Endothelial cell of umbilical vein (primary cell): ENCODE measurements at regions not wholly inside any gene's neighbourhood (a gene's known extent, or its start where the extent isn't known, plus 50 kb on each side); places are given as distances from the start of the nearest gene placed in this dataset.

Source experiments
- BruUV-seq: library from RNA; stranded (reverse); fragments of 400-500 nt; replicated peaks from 2 replicates; lab custom pipeline; 2021; lab: Mats Ljungman, UMichigan
- CTCF ChIA-PET: fragments of 300-600, 350-600 bp; sonication (Branson Sonifier 250); formaldehyde crosslinking; loops from one replicate; lab custom pipeline; 2021; ENCODE audit warnings: antibody characterized with exemption, inconsistent platforms; lab: Charles Lee
- POLR2A ChIA-PET: fragments of 300-600, 350-600 bp; sonication (Branson Sonifier 250); formaldehyde crosslinking; loops from one replicate; lab custom pipeline; 2021; ENCODE audit warnings: antibody characterized with exemption, inconsistent platforms; lab: Charles Lee
- DNase-seq: peaks from one replicate; pipeline ENCODE4 v3.0.0-alpha.2; 2011; ENCODE audit warnings: low read depth, low spot score
- FAIRE-seq: peaks from 2 replicates; lab custom pipeline; 2011; peaks lifted over from hg19 to GRCh38; lab: Jason Lieb, UNC
- H2AFZ ChIP-seq: 2 replicates; pipeline ENCODE4 v1.6.0; 2012; ENCODE audit warnings: low read depth, low read length, control low read depth, inconsistent platforms
- H3K27ac ChIP-seq: 2 replicates; pipeline ENCODE4 v1.5.1; 2011; ENCODE audit warnings: low read depth, mild to moderate bottlenecking, control low read depth, low read length, moderate library complexity; ENCODE audit not compliant: insufficient read depth
- H3K27me3 ChIP-seq, 2 experiments: 2 replicates each; pipeline versions ENCODE4 v1.6.0 to v1.6.1; 2011; ENCODE audit warnings: low read length in 2 of 2, mixed read lengths in 1 of 2; ENCODE audit not compliant: control insufficient read depth in 2 of 2, insufficient read depth in 2 of 2
- H3K36me3 ChIP-seq, 2 experiments: 2 replicates in 1 of 2; 3 replicates in 1 of 2; pipeline ENCODE4 v1.5.1; 2011; ENCODE audit warnings: low read length in 2 of 2, mild to moderate bottlenecking in 1 of 2, moderate library complexity in 1 of 2; ENCODE audit not compliant: control insufficient read depth in 2 of 2, insufficient read depth in 2 of 2; ENCODE audit errors: extremely low read depth in 1 of 2
- H3K4me1 ChIP-seq: 3 replicates; pipeline ENCODE4 v1.5.1; 2011; ENCODE audit warnings: mild to moderate bottlenecking, low read length; ENCODE audit not compliant: control insufficient read depth, insufficient read depth; ENCODE audit errors: extremely low read depth
- H3K4me2 ChIP-seq: 2 replicates; pipeline ENCODE4 v1.6.1; 2011; ENCODE audit warnings: low read length, control low read depth, mixed read lengths; ENCODE audit not compliant: insufficient read depth
- H3K4me3 ChIP-seq, 3 experiments: fragments of 200-600 bp in 1 of 3; sonication (generic), shearing (Covaris generic) in 1 of 3; replicated peaks in 1 of 3; 2 replicates each; pipeline ENCODE4 v1.5.1; 2011 to 2016; ENCODE audit warnings: control low read depth in 3 of 3, low read length in 3 of 3, mild to moderate bottlenecking in 2 of 3, inconsistent platforms in 1 of 3, low read depth in 1 of 3, moderate library complexity in 1 of 3; ENCODE audit not compliant: insufficient read depth in 1 of 3
- H3K79me2 ChIP-seq: 2 replicates; pipeline ENCODE4 v1.6.0; 2012; ENCODE audit warnings: low read length, inconsistent platforms; ENCODE audit not compliant: control insufficient read depth, insufficient read depth
- H3K9ac ChIP-seq: replicated peaks from 2 replicates; pipeline ENCODE3; 2011; ENCODE audit warnings: low read length, control low read depth; ENCODE audit not compliant: insufficient read depth; ENCODE audit errors: extremely low read depth
- H3K9me1 ChIP-seq: replicated peaks from 3 replicates; pipeline ENCODE4 v1.6.0; 2011; ENCODE audit warnings: mild to moderate bottlenecking, low read length; ENCODE audit not compliant: control insufficient read depth, insufficient read depth; ENCODE audit errors: extremely low read depth
- H3K9me3 ChIP-seq: replicated peaks from 2 replicates; pipeline ENCODE4 v1.5.1; 2012; ENCODE audit warnings: low read length, inconsistent platforms; ENCODE audit not compliant: control insufficient read depth, insufficient read depth
- H4K20me1 ChIP-seq: replicated peaks from 2 replicates; pipeline ENCODE3; 2011; ENCODE audit warnings: mild to moderate bottlenecking, low read length; ENCODE audit not compliant: control insufficient read depth, insufficient read depth; ENCODE audit errors: extremely low read depth
- CTCF ChIP-seq, 2 donors: IDR thresholded peaks; 1 replicate in 1 of 2; 2 replicates in 1 of 2; pipeline ENCODE4 v1.5.1; 2011; ENCODE audit warnings: low read length in 2 of 2, mild to moderate bottlenecking in 2 of 2, moderate library complexity in 2 of 2, control low read depth in 1 of 2, inconsistent platforms in 1 of 2, low read depth in 1 of 2; ENCODE audit not compliant: insufficient read depth in 1 of 2; ENCODE audit errors: extremely low read depth in 1 of 2
- EZH2 ChIP-seq: IDR thresholded peaks from 2 replicates; pipeline ENCODE4 v1.6.1; 2012; ENCODE audit warnings: borderline replicate concordance, low read depth, mild to moderate bottlenecking, moderate library complexity, low read length, inconsistent platforms; ENCODE audit not compliant: severe bottlenecking
- FOS ChIP-seq: IDR thresholded peaks from 2 replicates; pipeline ENCODE4 v1.6.1; 2011; ENCODE audit warnings: mild to moderate bottlenecking, low read length, moderate library complexity, borderline replicate concordance; ENCODE audit not compliant: insufficient read depth
- GATA2 ChIP-seq: IDR thresholded peaks from 2 replicates; pipeline ENCODE4 v1.7.0; 2011; ENCODE audit warnings: low read depth, mild to moderate bottlenecking, moderate library complexity, mixed read lengths, low read length; ENCODE audit not compliant: insufficient read length, insufficient read depth
- JUN ChIP-seq: IDR thresholded peaks from 2 replicates; pipeline ENCODE4 v1.6.1; 2011; ENCODE audit warnings: borderline replicate concordance, low read depth; ENCODE audit not compliant: insufficient read length, insufficient read depth
- MYC ChIP-seq: IDR thresholded peaks from one replicate; pipeline ENCODE4 v1.6.1; 2011; ENCODE audit warnings: mild to moderate bottlenecking, low read depth, low read length
- POLR2A ChIP-seq: IDR thresholded peaks from 2 replicates; pipeline ENCODE4 v1.6.1; 2012; ENCODE audit warnings: low read depth, mild to moderate bottlenecking, control low read depth, low read length
- POLR2AphosphoS5 ChIP-seq: IDR thresholded peaks from 2 replicates; pipeline ENCODE4 v1.6.1; 2012; ENCODE audit warnings: low read depth, mild to moderate bottlenecking, control low read depth, low read length, moderate library complexity; ENCODE audit not compliant: insufficient read depth
- dilution Hi-C: fragments of 300-500 bp; cut with MboI; formaldehyde crosslinking; loops from one replicate; pipeline ENCODE4 v1.15.0; 2019; ENCODE audit warnings: low sequenced_read_pairs; ENCODE audit not compliant: extremely low pct_ligation_motif_present
- intact Hi-C: fragments of 100-400 bp; cut with micrococcal nuclease; formaldehyde crosslinking; loops from one replicate; pipeline ENCODE4 v1.10.0; 2022
- TF ChIP-seq, protein P1 (sequence below): IDR thresholded peaks from 2 replicates; pipeline ENCODE4 v1.6.1; 2011; ENCODE audit not compliant: insufficient read depth, insufficient read length

GRCh38 chr16:85554114-85554888, 58.8 kb upstream of the GSE1 start:
- intact Hi-C loops: loop anchor here (2.0 kb wide), 1 partner anchor 56 kb away; no protein-coding TSS in a partner anchor
- FAIRE-seq: peak; percentile 90
- dilution Hi-C loops: no loop called here

GRCh38 chr16:85554889-85555718, 58.0 kb upstream of the GSE1 start:
- TF ChIP-seq GATA2 (no peak), MYC (no peak), CTCF (IDR thresholded peaks at IDR 0.05; ENCODE audit: extremely low read depth in 1 of 2, insufficient read depth in 1 of 2, low read depth in 1 of 2, low read length in 2 of 2) (no peak), POLR2AphosphoS5 (no peak), FOS (no peak), JUN (no peak), POLR2A (no peak), EZH2 (no peak)
- TF ChIP-seq, protein P1, sequence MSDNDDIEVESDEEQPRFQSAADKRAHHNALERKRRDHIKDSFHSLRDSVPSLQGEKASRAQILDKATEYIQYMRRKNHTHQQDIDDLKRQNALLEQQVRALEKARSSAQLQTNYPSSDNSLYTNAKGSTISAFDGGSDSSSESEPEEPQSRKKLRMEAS: no peak
- no TSS peak for BruUV-seq
- H3K79me2 ChIP-seq: no peaks in the 10 kb centered on the region
- no peaks in the 10 kb centered on the region for H4K20me1 ChIP-seq
- peaks cover 20% of the 10 kb centered on the region for H3K4me1 ChIP-seq
- peak overlapping the region; percentile 67 for H2AFZ ChIP-seq
- H3K27ac ChIP-seq: no peak overlapping the region
- H3K9ac ChIP-seq: peak overlapping the region; percentile 24
- intact Hi-C loops: loop anchor here (1.0 to 2.0 kb wide), 2 partner anchors 8 to 56 kb away; no protein-coding TSS in a partner anchor
- DNase-seq (peak; percentile 50), FAIRE-seq (no peak)
- no peaks in the 10 kb centered on the region for H3K9me3 ChIP-seq
- dilution Hi-C loops: no loop called here
- ChIA-PET POLR2A (no interaction called here), CTCF (interaction anchor here (0.6 to 4.8 kb wide), 7 partner anchors 9 to 281 kb away, joined by 3 to 30 read pairs (median 4); no protein-coding TSS in a partner anchor)
- no peaks in the 10 kb centered on the region for H3K27me3 ChIP-seq
- peak overlapping the region; percentile 29 to 78 (median 44) for H3K4me3 ChIP-seq
- no peaks in the 10 kb centered on the region for H3K36me3 ChIP-seq
- H3K9me1 ChIP-seq: no peaks in the 10 kb centered on the region
- peak overlapping the region; percentile 77 for H3K4me2 ChIP-seq

More at GRCh38 chr16:85554114-85554888, 58.8 kb upstream of the GSE1 start:
- Histone ChIP-seq H3K9me1 (no peaks in the 10 kb centered on the region), H3K9me3 (no peaks in the 10 kb centered on the region), H3K79me2 (no peaks in the 10 kb centered on the region), H4K20me1 (no peaks in the 10 kb centered on the region), H3K4me3 (peak overlapping the region; percentile 29 to 78 (median 48)), H3K4me2 (peak overlapping the region; percentile 79), H2AFZ (peak overlapping the region; percentile 67), H3K27ac (peak overlapping the region; percentile 3), H3K4me1 (peaks cover 18% of the 10 kb centered on the region), H3K36me3 (no peaks in the 10 kb centered on the region), H3K9ac (no peak overlapping the region), H3K27me3 (no peaks in the 10 kb centered on the region)
- DNase-seq: peak; percentile 45
- BruUV-seq: no TSS peak
- ChIA-PET POLR2A (no interaction called here), CTCF (interaction anchor here (0.6 to 4.8 kb wide), 9 partner anchors 9 to 301 kb away, joined by 3 to 30 read pairs (median 4); no protein-coding TSS in a partner anchor)
- TF ChIP-seq GATA2 (peak; percentile 39), EZH2 (no peak)
